ENCODE measurements at regions not wholly inside any gene's neighbourhood (a gene's known extent, or its start where the extent isn't known, plus 50 kb on each side); places are given as distances from the start of the nearest gene placed in this dataset.

DNA sequence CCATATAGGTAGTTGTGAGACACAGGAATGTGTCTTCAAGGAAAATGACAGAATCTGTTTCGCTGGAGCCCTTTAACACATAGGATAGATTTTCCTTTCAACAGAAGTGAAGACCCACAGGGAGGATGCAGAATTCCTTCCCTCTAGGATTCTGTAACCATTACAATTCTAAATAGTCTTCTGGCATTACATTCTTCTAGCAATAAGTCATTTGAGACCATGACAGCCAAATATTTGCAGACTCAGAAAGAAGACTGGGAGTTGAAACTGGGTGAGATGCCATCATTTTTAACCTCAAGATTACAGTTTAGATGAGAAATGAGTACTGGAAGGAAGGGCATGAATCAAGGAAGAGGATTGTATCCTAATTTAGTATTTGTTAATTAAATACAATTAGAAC lies 61.6 kb downstream of the ZBTB18 start:
- H3K4me3 Mint-ChIP-seq, result no peak overlapping the region

DNA sequence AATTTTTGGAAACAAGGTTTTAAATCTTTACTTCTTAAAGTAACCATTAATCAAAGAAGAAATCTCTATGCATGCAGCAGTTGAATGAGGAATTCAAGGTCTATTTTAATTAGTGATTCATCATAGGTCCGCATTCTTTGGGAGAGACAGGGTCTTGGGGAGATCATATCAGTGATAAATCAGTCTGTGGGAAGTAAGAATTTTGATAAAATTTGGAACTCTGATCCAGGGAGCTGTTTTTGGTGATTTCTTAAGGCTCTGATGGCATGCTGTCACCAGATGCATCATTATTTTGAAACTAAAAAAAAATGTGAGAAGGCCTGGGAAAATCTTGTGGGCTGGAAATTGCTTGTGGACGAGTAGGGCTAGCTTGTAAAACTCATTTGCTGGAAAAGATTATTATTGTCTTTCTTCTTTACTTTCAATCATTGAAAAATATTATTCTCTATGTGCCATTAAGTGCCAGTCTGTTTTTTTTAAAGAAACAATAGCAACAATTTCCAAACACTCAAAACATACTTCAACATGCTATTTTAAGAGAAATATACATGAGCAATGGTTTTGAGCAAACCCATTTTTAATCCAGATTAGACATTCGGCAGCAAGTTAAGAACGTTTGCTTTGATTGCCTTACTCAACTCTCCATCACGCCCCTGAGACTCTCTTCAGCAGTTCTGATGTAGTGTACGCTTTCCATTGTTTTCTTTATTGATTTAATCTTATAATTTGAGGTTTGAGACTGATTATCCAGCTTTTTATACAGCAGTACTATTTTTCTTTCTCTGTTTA lies 62.6 kb downstream of the ZBTB18 start:
- TF ChIP-seq, protein P1, sequence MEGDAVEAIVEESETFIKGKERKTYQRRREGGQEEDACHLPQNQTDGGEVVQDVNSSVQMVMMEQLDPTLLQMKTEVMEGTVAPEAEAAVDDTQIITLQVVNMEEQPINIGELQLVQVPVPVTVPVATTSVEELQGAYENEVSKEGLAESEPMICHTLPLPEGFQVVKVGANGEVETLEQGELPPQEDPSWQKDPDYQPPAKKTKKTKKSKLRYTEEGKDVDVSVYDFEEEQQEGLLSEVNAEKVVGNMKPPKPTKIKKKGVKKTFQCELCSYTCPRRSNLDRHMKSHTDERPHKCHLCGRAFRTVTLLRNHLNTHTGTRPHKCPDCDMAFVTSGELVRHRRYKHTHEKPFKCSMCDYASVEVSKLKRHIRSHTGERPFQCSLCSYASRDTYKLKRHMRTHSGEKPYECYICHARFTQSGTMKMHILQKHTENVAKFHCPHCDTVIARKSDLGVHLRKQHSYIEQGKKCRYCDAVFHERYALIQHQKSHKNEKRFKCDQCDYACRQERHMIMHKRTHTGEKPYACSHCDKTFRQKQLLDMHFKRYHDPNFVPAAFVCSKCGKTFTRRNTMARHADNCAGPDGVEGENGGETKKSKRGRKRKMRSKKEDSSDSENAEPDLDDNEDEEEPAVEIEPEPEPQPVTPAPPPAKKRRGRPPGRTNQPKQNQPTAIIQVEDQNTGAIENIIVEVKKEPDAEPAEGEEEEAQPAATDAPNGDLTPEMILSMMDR (IDR thresholded peaks at IDR 0.05), result no peak
- TF ChIP-seq EZH2phosphoT487 (IDR thresholded peaks at IDR 0.05), result no peak
- TF ChIP-seq EZH2 (IDR thresholded peaks at IDR 0.05), result no peak
- Mint-ChIP-seq H3K9me3 (peaks cover 3% of the 10 kb centered on the region), H3K4me3 (no peak overlapping the region), H3K36me3 (no peaks in the 10 kb centered on the region), H3K4me1 (peaks cover 26% of the 10 kb centered on the region), H3K27me3 (ENCODE audit: insufficient read depth, low read depth) (peaks cover 3% of the 10 kb centered on the region), H3K27ac (no peak overlapping the region)
- no peak for DNase-seq (ENCODE audit: low spot score)
- H3K4me3 ChIP-seq, result no peak overlapping the region
- H3K9me3 ChIP-seq (ENCODE audit: low read depth), result no peaks in the 10 kb centered on the region
- H2AFZ ChIP-seq (replicated peaks), result no peak overlapping the region
- H3K9ac ChIP-seq, result no peak overlapping the region
- no peak overlapping the region for H3K27ac ChIP-seq
- no peak overlapping the region for H3K4me2 ChIP-seq
- H3K4me1 ChIP-seq, result no peaks in the 10 kb centered on the region
- H4K20me1 ChIP-seq (ENCODE audit: low read depth), result no peaks in the 10 kb centered on the region
- H3K79me2 ChIP-seq (ENCODE audit: low read depth), result no peaks in the 10 kb centered on the region
- H3F3A ChIP-seq (ENCODE audit: low read depth), result no peaks in the 10 kb centered on the region
- no peaks in the 10 kb centered on the region for H3K36me3 ChIP-seq
- H3K27me3 ChIP-seq, result no peaks in the 10 kb centered on the region

More for the DNA sequence above, 61.6 kb downstream of the ZBTB18 start:
- no peak overlapping the region for H3K27ac ChIP-seq
- no peaks in the 10 kb centered on the region for H3K36me3 Mint-ChIP-seq
- TF ChIP-seq EZH2phosphoT487 (IDR thresholded peaks at IDR 0.05) (no peak), EZH2 (IDR thresholded peaks at IDR 0.05) (no peak)
- TF ChIP-seq, protein P1 (IDR thresholded peaks at IDR 0.05), result no peak
- no peaks in the 10 kb centered on the region for H3F3A ChIP-seq (ENCODE audit: low read depth)
- no peaks in the 10 kb centered on the region for H4K20me1 ChIP-seq (ENCODE audit: low read depth)
- DNase-seq (ENCODE audit: low spot score), result no peak
- H3K9me3 Mint-ChIP-seq, result peaks cover 3% of the 10 kb centered on the region
- H3K9ac ChIP-seq, result no peak overlapping the region
- no peak overlapping the region for H2AFZ ChIP-seq (replicated peaks)
- H3K27me3 ChIP-seq, result no peaks in the 10 kb centered on the region
- no peaks in the 10 kb centered on the region for H3K79me2 ChIP-seq (ENCODE audit: low read depth)
- H3K27ac Mint-ChIP-seq, result no peak overlapping the region
- no peaks in the 10 kb centered on the region for H3K36me3 ChIP-seq
- no peaks in the 10 kb centered on the region for H3K9me3 ChIP-seq (ENCODE audit: low read depth)
- H3K4me1 Mint-ChIP-seq, result peaks cover 19% of the 10 kb centered on the region
- H3K4me3 ChIP-seq, result no peak overlapping the region
- no peak overlapping the region for H3K4me2 ChIP-seq
- peaks cover 3% of the 10 kb centered on the region for H3K27me3 Mint-ChIP-seq (ENCODE audit: insufficient read depth, low read depth)
- H3K4me1 ChIP-seq, result no peaks in the 10 kb centered on the region

DNA sequence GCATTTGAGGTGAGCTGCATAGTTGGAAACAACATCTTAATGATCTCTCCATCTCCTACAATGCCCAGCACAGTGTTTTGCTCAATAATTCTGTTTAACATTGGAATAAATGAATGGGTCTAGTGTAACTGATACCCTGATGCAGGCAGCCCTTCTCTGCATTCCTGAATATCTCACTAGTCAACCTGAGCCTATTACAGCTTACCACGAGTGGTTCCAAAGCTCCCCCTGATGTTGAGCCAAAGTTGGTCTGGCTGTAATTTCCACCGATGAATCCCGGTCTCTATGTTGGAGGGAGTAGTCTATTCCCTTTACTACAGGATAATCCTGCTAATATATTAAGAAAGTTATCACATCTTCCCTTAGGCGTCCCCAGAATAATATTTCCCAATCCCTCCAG lies 63.8 kb downstream of the ZBTB18 start:
- no peak overlapping the region for H3K4me2 ChIP-seq
- no peak overlapping the region for H3K4me3 ChIP-seq
- no peaks in the 10 kb centered on the region for H3F3A ChIP-seq (ENCODE audit: low read depth)
- no peak for DNase-seq (ENCODE audit: low spot score)
- H3K27me3 ChIP-seq, result no peaks in the 10 kb centered on the region
- H3K9me3 ChIP-seq (ENCODE audit: low read depth), result no peaks in the 10 kb centered on the region
- H3K36me3 ChIP-seq, result no peaks in the 10 kb centered on the region
- H2AFZ ChIP-seq (replicated peaks), result no peak overlapping the region
- no peak overlapping the region for H3K9ac ChIP-seq
- TF ChIP-seq EZH2 (IDR thresholded peaks at IDR 0.05) (no peak), EZH2phosphoT487 (IDR thresholded peaks at IDR 0.05) (no peak)
- TF ChIP-seq, protein P1 (IDR thresholded peaks at IDR 0.05), result no peak
- Mint-ChIP-seq H3K27me3 (ENCODE audit: insufficient read depth, low read depth) (peaks cover 3% of the 10 kb centered on the region), H3K9me3 (peaks cover 3% of the 10 kb centered on the region), H3K36me3 (no peaks in the 10 kb centered on the region), H3K4me1 (peaks cover 30% of the 10 kb centered on the region), H3K4me3 (no peak overlapping the region), H3K27ac (no peak overlapping the region)
- H4K20me1 ChIP-seq (ENCODE audit: low read depth), result no peaks in the 10 kb centered on the region
- no peaks in the 10 kb centered on the region for H3K79me2 ChIP-seq (ENCODE audit: low read depth)
- no peak overlapping the region for H3K27ac ChIP-seq
- H3K4me1 ChIP-seq, result no peaks in the 10 kb centered on the region

All from neural progenitor cell (in vitro differentiated cells).